22Rv1 (cell line): ENCODE measurements at regions not wholly inside any gene's neighbourhood (a gene's known extent, or its start where the extent isn't known, plus 50 kb on each side); places are given as distances from the start of the nearest gene placed in this dataset.
"Not testable (repeated sequence)": the region's sequence is repeated elsewhere in the genome, so short reads cannot be mapped to it uniquely, and the experiment has no call there.

ENCODE experiments used
- CTCF ChIP-seq: fragments of 450-650 bp; IDR thresholded peaks from 2 replicates; pipeline ENCODE4 v1.5.1; 2017; ENCODE audit warnings: mild to moderate bottlenecking
- ZFX ChIP-seq: fragments of 450-650 bp; IDR thresholded peaks from 2 replicates; pipeline ENCODE4 v1.6.1; 2017; ENCODE audit warnings: antibody characterized with exemption, borderline replicate concordance

- not testable (repeated sequence) for TF ChIP-seq CTCF, ZFX
These were observed 416.5 kb upstream of the NPAP1 start for GRCh38 chr15:24259106-24259505.
